GM19395 (cell line): ENCODE measurements at regions not wholly inside any gene's neighbourhood (a gene's known extent, or its start where the extent isn't known, plus 50 kb on each side); places are given as distances from the start of the nearest gene placed in this dataset.
"Not testable (repeated sequence)": the region's sequence is repeated elsewhere in the genome, so short reads cannot be mapped to it uniquely, and the experiment has no call there.

Experiments used
- ATAC-seq: cut with Tn5 transposase; IDR thresholded peaks from one replicate; pipeline ENCODE4 v1.9.1; 2021; ENCODE audit warnings: mild to moderate bottlenecking, moderate library complexity; ENCODE audit not compliant: unreplicated experiment

GRCh38 chr9:1903080-1903704, 112.0 kb upstream of the SMARCA2 start:
- ATAC-seq, result not testable (repeated sequence)

GRCh38 chr9:1907465-1907864, 107.7 kb upstream of the SMARCA2 start:
- ATAC-seq, result no peak

- no peak for ATAC-seq
Observed at GRCh38 chr9:1909322-1909721, 105.8 kb upstream of the SMARCA2 start.

- no peak for ATAC-seq
Observed at GRCh38 chr9:1910269-1910811, 104.8 kb upstream of the SMARCA2 start.

GRCh38 chr9:1913631-1914330, 101.4 kb upstream of the SMARCA2 start:
- ATAC-seq, result no peak

GRCh38 chr9:1916095-1916494, 99.1 kb upstream of the SMARCA2 start:
- no peak for ATAC-seq

- no peak for ATAC-seq
Observed at GRCh38 chr9:1916655-1917054, 98.5 kb upstream of the SMARCA2 start.

GRCh38 chr9:1917396-1917935, 97.7 kb upstream of the SMARCA2 start:
- no peak for ATAC-seq

GRCh38 chr9:1918108-1918507, 97.0 kb upstream of the SMARCA2 start:
- ATAC-seq, result no peak

GRCh38 chr9:1918622-1919021, 96.5 kb upstream of the SMARCA2 start:
- no peak for ATAC-seq

GRCh38 chr9:1919229-1919628, 95.9 kb upstream of the SMARCA2 start:
- ATAC-seq, result no peak

- no peak for ATAC-seq
Observed at GRCh38 chr9:1920386-1920785, 94.8 kb upstream of the SMARCA2 start.

GRCh38 chr9:1922026-1922425, 93.1 kb upstream of the SMARCA2 start:
- no peak for ATAC-seq

GRCh38 chr9:1927546-1927945, 87.6 kb upstream of the SMARCA2 start:
- no peak for ATAC-seq

- no peak for ATAC-seq
Observed at GRCh38 chr9:1929134-1929533, 86.0 kb upstream of the SMARCA2 start.

- peak; percentile 72 for ATAC-seq
Observed at GRCh38 chr9:1929722-1930244, 85.4 kb upstream of the SMARCA2 start.

GRCh38 chr9:1930245-1930736, 84.9 kb upstream of the SMARCA2 start:
- peak; percentile 56 for ATAC-seq

- ATAC-seq, result peak; percentile 25
Observed at GRCh38 chr9:1938135-1938534, 77.0 kb upstream of the SMARCA2 start.

- ATAC-seq, result peak; percentile 80
Observed at GRCh38 chr9:1938675-1939170, 76.4 kb upstream of the SMARCA2 start.

GRCh38 chr9:1939466-1939865, 75.7 kb upstream of the SMARCA2 start:
- peak; percentile 50 for ATAC-seq

- peak; percentile 80 for ATAC-seq
Observed at GRCh38 chr9:1939926-1940368, 75.2 kb upstream of the SMARCA2 start.
